ENCODE measurements at regions not wholly inside any gene's neighbourhood (a gene's known extent, or its start where the extent isn't known, plus 50 kb on each side); places are given as distances from the start of the nearest gene placed in this dataset.
"Not testable (repeated sequence)": the region's sequence is repeated elsewhere in the genome, so short reads cannot be mapped to it uniquely, and the experiment has no call there.

DNA sequence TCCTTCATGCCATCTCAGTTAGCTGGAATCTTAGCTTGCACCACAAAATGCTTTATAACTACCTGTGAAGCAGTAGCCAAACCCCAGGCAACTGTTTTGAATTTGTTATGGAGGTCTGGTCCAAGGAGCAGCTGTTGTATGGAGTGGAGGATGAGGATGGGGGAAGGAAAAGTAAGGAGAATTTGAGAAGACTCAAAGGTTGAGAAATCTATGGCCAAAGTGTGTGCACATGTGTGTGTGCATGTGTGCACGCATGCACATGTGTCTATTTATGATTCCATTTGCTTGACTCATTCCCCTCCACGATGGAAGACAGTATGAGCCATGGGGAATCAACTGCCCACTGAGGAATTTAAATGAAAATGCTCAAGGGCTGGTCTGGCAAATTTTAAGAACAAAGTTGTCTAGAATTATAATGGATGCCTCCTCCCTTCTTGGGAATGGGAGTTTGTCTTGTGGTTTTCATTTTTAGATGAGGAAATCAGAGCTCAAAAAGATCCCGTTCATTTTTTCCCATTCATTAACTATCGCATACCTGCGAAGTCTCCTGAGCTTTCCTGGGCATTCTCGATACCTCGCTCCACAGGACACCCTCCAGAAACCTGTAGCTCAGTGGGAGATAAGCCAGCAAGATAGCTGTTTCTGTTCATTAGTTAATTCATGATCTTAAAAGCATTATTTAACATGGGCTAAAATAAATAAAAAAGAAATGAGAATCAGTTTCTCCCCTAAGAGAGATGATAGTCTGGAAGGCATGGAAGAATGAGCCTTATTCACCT, 152.3 kb upstream of the NEDD9 start:
- DNase-seq (ENCODE audit: low read depth in 2 of 2), result no peak

DNA sequence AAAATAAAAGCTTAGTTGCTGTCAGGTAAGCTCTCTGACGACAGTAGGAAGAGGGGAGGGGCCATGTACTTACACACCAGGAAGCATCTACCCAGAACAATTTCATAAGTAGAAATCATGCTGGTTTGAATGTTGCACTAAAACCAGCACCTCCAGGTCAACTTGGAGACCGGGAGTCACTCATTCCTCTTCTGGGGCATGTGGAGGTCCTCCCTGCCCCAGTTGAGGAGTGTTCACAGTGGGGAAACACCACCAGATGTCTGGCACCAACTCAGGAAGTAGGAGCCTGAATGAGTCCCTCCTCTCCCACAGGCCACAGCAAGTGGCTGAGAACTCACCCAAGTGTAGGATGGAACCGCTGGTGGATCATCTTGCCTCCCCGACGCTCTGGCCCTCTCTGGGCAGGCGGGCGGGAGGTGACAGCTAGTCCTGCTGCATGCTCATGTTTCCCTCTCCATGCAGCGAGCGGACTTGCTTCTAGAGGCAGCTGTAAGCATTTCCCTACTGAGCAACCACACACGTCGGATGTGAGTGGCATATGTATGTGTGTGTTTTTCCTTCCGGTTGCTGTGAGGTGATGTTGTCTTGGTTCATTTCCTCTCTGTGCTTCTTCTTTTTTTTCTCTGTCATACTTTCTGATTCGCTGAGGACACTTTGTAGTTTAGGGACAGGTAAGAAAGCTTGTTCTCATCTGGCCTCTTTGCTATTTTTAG, 149.5 kb upstream of the NEDD9 start:
- DNase-seq (ENCODE audit: low read depth in 2 of 2), result peak; percentile 55 to 60

DNA sequence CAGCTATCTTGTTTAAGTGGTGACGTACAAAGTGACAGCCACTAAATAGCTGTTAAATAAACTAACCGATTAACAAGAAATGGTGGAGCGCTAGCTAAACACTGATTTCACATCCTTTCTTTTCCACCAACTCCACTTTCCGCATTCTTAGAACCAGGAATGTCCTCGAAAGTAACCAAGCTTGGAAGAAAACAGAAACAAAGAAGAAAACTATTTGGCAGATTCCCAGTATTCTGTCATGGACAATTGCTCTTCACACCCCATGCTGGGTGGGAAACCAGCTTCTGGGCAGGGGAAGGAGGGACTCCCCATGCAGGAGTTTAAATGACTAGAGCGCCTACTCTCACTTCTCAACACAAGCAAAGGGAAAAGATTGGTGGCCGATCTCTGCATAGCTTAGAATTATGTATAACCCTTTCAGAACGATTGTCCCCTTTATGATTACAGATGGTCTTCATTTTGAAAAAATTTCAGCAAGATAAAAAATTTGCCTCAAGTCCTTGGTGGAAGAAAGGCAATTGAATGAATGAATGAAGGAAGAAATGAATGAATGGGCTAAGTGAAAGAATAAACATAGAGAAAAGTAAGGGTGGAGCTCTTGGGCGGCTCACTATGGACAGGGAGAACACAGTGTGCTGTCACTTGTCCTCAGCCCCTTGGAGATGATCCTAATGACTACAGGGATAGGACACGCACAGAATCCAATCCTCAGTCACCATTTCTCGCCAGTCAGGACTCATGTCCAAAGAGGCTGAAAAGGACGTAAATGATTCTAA, 148.7 kb upstream of the NEDD9 start:
- DNase-seq (ENCODE audit: low read depth in 2 of 2), result no peak

DNA sequence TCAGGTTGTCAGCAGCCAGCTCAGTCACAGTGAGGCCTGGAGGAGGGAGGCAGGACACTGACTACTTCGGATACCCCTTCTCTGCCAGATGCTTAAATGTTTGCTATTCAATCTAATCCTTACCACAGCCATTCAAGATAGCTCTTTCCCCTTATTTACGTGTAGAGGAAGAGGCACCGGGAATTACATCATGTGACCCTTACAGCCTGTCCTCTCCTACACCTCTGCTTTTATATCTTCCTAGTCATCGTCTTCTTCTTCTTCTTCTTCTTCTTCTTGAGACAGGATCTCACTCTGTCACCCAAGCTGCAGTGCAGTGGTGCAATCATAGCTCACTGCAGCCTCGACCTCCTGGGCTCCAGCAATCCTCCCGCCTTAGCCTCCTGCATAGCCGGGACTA, 148.1 kb upstream of the NEDD9 start:
- DNase-seq (ENCODE audit: low read depth in 2 of 2), result no peak

DNA sequence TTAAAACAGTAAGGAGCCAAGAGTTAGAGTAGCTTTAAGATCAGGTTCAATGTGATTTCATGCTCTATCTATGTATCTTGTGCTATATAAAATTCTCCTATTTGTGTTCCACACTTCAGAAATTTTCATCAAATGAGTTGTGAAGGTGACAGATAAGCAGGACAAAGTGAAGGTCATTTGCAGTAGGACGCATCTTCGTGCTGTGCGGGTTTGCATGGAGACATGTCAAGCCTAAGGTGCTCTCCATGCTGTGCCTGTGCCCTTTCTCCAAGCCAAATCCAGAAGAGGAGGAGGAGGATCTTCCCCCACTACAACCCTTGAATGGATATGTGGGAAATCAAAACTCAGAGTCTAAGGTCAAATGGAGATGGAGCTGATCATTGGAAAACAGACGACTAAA, 147.3 kb upstream of the NEDD9 start:
- DNase-seq (ENCODE audit: low read depth in 2 of 2), result no peak

DNA sequence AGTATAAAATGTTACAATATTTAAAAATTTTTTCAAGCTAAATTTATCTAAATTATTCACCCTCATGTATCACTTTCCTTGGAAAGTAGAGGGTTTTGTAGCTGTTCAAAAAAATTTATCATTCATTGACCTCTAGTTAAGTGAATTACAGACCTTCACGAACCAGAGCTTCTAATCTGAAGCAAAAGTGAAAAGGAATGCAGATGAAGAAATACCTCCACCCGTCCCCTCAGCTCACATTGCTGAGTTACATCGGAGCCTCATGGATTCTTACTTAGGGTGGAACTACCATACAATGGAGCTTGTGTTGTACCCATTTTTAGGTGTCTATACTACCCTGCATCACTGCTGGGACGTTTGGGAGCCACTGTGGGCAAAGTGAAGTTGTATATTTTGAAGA, 146.2 kb upstream of the NEDD9 start:
- DNase-seq (ENCODE audit: low read depth in 2 of 2), result no peak

DNA sequence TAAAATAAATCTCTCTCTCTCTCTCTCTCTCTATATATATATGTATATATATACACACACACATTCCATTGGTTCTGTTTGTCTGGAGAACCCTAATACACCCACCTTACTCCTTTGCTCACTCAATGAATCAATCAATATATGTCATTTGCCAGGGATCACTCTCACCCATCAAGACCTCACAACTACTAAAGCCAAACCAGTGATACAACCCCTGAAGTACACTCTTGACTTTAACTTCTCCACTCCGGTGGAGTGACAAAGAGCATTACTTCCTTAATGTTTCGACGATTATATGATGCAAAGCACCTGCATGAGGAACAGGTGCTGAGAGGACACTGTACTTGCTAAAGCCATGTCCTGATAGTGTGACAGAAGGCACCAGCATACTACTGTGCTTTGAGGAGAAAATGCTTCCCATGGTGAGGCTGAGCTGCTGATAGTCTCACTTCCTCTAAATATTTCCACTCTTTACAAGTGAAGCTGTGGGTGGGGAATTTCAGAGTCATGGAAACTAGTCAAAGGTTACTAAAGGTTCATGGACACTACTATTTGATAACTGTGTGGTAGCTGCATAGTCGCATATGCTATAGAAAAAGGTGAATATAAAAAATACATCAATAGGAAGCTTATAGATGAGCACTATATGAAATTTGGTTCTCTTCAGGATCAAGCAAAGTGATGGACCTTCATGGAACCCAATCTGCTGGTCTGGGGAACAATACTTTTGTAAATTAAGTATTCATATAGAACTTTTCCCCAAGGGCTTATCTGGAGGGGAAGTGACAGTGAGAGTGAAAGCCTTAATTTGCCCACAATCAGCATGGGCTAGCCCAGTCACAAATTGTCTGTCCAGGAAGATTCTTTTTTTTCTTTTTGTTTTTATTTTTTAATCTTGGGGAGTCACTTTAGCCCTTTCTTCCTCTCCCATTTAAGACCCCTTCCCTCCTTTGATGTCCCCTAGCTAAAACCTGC, 141.9 kb upstream of the NEDD9 start:
- peak in 1 of 2 donors; percentile 39 for DNase-seq (ENCODE audit: low read depth in 2 of 2)

DNA sequence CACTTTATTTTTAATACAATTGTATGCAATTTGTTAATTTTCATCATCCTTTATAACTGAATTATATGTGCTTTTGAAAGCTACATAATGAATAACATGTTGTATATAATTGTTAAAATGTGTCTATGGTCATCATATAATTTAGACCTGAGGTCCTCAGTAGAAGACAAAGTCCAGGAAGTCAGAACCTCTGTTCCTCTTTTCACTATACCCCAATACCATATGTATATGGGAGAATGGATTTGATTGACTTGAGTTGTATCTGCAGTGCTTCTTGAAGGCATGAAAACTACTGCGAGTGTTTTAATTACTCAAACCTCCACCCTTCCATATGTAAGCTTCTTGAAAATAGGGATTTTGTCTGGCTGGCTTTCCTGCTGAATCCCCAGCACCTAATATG, 140.7 kb upstream of the NEDD9 start:
- DNase-seq (ENCODE audit: low read depth in 2 of 2), result no peak

DNA sequence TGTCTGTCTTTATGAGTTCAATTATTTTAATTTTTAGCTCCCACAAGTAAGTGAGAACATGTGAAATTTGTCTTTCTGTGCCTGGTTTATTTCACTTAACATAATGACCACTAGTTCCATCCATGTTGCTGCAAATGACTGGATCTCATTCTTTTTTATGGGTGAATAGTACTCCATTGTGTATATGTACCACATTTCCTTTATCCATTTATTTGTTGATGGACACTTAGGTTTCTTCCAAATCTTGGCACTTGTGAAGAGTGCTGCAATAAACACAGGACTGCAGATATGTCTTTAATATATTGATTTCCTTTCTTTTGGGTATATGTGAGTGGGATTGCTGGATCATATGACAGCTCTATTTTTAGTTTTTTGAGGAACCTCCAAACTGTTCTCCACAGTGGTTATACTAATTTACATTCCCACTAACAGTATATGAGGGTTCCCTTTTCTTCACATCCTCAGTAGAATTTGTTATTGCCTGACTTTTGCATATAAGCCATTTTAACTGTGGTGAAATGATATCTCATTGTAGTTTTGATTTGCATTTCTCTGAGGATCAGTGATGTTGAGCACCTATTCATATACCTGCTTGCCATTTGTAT, 139.8 kb upstream of the NEDD9 start:
- not testable (repeated sequence) for DNase-seq (ENCODE audit: low read depth in 2 of 2)

DNA sequence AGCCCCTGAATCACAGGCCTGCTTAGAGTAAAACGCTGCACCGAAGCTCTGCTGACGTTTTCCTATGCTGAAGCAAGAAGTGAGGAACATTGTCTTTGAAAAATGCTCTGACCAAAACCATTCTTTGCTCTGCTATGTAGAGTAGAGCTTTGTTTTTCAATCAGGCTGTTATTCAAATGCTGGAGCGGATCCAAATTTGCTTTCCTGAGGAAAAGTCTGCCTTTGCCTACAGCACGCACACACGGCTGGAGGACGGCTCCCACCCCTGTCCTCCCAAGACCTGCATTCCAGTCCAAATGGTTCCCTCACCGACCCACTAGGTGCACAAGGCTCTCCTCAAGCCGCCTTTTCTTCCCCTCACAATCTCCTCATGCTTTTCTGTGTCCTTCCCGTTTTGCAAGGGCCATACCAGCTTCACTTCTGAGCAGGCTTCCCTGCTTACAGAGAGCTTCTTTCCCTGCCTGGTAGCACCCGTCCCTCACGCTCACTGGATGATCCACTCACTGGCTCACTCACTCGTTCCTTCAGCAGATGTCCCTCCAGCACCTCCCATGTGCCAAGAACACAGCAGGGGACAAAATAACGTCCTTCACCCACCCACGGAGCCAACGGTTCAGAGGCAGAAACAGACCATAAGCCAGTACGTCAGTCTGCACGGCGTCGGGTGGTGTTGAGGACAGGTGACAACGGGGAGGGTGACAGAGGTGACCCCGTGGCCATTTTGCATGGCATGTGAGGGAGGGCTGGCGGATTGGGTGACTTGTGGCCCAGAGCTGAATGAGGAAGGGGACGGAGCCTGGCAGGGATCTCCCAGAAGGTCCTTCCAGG, 137.9 kb upstream of the NEDD9 start:
- no peak for DNase-seq (ENCODE audit: low read depth in 2 of 2)

DNA sequence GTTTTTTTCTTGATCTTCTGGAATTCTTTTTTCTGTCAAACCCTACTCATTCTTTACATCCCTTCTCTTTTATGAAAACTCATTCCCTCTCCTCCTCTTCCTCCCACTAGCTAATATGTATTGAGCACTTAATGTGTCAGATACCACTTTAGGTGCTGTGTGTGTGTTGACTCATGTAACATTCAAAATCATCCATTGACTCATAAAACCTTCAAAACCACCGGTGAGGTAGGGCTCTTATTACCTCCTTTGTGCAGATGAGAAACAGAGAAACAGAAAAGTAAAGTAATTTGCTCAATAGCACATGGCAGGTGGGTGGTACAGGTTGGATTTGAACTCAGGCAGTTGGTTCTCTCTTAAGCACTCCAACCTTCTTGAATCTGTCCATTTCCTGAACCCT, 136.3 kb upstream of the NEDD9 start:
- DNase-seq (ENCODE audit: low read depth in 2 of 2), result no peak

DNA sequence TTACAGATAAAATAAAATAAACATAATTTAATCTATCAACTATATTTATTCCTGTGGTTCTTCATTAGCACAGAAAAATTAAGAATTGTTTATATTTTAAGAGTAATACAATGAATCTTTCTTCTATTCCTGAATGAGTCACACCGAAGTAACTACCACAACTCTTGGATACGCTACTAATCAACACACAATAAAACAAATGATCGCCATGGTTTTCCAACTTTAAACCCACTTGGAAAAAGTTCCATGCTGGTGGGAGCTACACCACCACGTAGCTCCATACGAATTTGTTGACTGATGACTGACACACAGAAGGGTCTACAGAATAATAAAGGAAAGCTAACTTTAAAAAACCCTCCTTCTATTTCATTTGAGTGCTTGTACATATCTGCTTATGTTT, 135.8 kb upstream of the NEDD9 start:
- no peak for DNase-seq (ENCODE audit: low read depth in 2 of 2)

DNA sequence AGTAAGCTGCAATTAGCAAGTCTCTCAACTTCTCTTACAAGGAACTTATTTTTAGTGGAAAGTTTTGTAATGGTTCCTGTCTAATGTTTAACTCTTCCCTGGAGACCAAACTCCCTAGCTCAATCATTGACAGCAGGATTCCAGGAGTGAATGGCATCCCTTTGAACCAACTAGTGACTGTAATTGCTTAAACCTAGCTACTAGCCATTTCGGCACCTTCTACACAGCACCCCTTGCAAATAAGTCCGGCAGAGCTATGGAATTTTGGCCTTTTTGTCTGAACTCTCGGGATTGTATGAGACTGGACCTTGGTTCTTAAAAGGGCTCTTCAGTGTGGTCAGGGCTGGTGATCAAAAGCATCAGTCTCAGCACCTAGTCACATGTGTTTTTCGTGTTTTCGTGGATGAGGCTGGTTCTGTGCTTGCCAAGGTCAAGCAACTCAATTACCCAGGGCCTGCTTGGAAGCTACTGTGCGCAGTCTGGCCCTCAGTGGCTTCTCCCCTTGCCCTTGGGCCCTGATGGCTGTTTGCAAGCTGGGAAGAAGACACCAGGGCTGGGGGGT, 135.3 kb upstream of the NEDD9 start:
- no peak for DNase-seq (ENCODE audit: low read depth in 2 of 2)

DNA sequence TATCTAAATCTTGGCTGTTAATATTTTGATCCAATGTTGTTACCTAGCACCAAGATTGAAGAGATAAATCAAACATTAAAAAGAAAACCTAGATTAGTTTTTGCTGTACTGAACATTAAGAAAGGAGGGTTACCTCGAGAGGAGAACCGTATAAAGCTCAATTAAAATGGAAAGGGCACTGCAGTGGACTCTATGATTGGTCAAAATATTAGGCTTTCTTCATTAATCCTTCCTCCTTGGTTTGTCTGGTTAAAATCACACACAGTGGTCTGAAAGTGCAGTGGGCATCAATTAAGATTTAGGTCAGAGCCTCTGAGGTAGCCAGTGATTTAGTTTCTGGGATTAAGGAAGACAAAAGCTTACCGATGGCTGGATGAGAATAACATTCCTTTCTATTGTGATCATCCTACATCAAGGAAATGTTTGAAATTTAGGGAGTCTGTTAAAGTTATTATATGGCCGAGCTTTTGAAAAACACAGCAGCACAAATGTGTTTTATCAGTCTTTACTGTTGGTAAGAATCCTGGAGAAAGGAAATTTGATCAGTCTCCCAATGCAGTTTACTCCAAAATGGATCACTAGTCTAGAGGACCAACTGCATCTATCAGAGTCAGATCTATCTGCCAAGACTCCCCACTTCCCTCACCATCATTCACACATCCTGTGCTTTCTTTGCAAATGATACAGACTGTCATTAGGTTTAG, 134.6 kb upstream of the NEDD9 start:
- DNase-seq (ENCODE audit: low read depth in 2 of 2), result no peak

DNA sequence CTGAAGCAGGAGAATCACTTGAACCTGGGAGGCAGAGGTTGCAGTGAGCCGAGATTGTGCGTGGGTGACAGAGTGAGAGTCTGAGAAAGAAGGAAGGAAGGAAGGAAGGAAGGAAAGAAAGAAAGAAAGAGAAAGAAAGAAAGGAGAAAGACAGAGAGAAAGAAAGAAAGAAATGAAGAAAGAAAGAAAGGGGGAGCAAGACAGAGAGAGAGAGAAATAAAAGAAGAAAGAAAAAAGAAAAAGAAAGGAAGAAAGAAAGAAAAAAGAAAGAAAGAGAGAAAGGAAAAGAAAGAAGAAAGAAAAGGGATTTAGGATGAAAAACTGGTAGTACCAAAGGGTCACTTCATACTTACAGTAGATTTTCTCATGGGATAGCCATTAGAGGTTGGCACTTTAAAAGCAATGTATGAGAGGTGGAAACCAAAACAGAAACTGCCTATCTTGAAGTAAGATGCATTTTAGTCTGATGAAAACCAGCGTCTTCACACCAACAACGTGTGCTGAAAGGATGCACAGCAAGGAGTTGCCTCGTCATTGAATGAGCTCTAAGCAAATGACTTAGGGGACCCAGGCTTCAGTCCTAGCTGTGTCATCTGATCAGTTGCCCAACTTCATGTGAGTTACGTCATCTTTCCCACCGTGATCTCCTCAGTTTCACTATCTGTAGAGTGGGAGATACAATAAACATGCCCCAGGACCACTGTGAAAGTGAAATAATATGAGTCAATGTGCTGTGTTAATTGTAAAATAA, 133.9 kb upstream of the NEDD9 start:
- peak; percentile 32 to 45 for DNase-seq (ENCODE audit: low read depth in 2 of 2)

DNA sequence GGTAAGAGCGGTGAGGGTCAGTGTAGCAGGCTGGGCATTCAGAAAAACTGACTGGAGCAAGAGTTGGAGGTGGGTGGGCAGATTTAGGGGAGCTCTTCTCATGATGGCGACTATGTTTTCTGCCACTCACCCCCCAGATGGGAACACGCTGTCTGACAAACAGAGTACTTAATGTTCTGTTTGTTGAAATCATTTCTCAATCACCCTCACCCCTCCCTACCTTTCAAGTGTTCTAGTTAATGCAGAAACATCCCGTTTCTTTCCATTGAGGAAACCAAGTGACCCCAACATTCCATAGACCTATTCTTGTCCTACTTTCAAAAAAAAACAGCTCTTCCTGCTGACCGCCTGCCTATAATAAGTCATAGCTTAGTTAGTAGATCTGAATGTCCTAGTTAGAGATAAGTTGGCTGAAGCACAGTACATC, 132.5 kb upstream of the NEDD9 start:
- no peak for DNase-seq (ENCODE audit: low read depth in 2 of 2)

DNA sequence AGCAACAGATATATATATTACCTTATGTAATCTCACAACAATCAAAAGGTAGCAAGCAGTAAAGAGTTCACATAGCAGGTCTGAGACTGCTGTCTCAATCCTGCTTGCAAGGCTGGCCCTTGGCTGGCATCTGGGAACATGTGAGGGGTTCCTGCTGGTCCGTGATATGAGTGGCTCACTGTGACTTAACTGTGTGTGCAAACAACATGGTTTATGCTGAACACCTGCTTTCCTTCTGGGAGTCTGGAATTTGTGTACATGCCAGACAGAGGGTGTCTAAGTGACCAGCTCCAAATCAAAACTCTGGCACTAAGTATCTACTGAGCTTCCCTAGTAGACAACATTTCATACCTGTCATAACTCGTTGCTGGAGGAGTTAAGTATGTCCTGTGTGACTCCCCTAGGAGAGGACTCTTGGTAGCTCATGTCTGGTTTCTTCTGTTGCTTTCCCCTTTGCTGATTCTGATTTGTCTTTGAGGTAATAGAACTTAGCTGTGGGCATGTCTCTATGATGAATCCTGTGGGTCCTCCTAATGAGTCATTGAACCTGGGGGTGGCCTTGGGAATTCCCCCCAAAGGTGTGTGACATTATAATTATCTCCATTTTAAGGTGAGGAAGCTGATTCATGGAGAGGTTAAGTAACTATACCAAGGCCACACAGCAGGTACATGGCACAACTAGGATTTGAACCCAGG, 131.6 kb upstream of the NEDD9 start:
- peak; percentile 60 to 68 for DNase-seq (ENCODE audit: low read depth in 2 of 2)

DNA sequence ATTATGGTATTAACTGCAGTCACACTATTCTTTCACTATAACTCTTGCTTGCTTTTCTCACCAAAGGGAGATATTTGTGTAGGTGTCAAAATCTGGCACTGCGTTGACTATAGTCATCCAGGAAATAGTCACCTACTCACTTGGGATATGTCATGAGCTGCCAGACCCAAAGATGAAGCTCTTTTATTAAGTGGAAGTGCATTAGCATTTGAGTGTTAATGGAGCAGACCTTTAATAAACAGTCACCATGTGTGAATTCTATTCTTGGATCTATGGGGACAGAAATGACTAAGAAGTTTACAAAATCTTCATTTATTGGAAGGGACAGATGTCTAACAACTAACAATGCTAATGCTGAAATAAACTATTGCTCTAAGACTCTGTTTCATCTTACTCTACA, 130.1 kb upstream of the NEDD9 start:
- DNase-seq (ENCODE audit: low read depth in 2 of 2), result no peak

Data from stimulated activated CD8-positive, alpha-beta memory T cell treated with anti-CD3 and anti-CD28 coated beads, Interleukin-7, amount 100 ng/mL, for 4 hours (primary cell).